HS-27A (cell line): ENCODE measurements at regions not wholly inside any gene's neighbourhood (a gene's known extent, or its start where the extent isn't known, plus 50 kb on each side); places are given as distances from the start of the nearest gene placed in this dataset.

Experiments used
- DNase-seq: peaks from one replicate; pipeline ENCODE4 v3.0.0-alpha.2; 2012; ENCODE audit warnings: low read depth, missing footprints

DNA sequence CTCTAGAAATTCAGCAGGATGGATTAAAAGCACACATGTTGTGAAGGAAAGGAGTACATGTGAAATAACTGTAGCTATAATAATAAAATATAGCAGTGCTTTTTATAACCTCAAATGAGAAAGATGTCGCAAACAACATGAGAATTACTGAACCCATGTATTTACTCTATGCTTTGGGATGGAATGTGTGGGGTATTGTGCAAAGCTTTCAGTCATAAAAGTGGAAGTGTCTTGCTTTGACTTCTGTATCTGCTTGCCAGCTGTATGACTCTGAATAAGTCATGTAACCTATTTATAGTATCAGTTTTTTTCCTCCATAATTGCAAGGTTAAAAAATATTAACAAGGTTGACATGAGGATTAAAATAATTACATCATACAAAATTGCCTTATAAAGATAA lies 519.3 kb upstream of the CADM2 start:
- DNase-seq, result no peak

DNA sequence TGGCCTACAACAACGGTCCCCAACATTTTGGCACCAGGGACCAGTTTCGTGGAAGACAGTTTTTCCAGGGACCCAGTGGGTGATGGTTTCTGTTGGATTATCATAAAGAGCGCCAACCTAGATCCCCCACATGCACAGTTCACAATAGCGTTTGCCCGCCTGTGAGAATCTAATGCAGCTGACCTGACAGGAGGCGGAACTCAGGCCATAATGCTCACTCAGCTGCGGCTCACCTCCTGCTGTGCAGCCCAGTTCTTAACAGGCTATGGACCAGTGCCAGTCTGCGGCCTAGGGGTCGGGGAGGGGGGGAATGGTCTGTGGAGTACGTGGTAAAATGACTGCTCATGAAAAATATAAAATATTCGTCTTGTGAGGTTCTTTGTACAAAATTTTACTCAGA lies 518.5 kb upstream of the CADM2 start:
- DNase-seq, result no peak

DNA sequence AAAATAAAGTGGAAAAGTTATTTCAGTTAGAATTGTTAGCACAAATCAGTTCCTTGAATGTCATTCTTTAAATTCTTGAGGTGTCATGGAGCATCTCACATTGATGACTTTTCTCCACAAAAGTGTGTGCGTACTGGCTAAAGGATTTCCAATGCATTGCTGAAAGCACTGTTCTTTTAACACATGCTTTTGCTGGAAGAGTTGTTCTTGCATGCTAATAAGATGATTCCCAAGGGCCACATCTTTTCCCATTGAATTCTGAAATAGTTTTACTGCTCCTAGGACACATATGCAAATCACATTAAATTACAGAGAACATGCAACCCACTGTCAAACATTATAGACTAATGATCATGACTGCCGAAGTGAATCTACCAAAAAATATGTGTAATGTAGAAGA lies 516.3 kb upstream of the CADM2 start:
- DNase-seq, result no peak

DNA sequence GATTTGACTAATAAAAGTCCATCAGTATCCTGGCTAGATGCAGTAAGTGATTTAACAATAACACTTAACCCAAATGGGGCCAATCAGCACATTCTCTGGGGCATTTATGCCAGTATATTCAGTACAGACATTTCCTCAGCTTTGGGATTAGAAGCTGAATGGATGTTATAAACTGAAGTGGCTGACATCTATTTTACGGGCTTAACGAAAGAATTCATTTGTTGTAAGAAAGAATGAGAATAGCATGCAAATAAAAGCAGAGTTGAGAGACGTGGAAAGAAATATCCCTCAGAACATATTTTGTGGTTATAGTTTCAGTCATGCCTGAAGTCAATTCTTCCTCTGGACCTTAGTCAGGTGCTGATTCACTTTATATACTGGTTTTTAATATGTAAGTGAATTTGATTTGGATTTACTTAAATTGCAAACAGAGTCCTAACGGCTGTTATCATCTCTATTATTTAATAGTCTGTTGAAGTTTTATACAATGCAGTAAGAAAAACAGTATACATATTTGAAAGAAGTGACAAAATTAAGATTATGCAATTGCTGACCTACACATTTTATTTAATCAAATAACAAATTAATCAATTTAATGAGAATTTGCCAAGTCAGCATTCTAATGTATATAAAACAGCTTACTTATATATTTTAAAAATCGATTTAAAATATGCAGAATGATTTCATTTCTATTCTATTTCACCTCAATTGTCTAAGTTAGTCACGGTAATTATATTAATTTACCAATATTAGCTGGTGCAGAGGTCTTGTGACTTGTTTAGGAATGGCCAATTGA lies 513.9 kb upstream of the CADM2 start:
- DNase-seq, result no peak

DNA sequence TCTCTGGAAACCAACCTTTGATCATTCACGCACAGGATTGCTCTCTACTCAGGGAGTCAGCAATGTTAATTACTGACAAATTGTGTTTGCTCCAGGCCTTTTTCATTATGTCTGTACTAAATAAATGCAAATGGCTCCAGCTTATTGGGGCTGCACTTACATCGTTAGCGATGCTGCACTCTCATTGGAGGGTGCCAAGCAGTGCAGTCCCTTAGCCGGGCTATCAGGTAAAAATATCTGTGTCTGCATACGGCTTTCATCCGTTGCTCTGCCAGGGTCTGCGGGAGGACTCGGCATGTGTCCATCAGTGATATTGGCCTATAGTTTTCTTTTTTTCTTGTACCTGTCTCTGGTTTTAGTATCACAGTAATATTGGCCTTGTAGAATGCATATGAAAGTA lies 471.5 kb upstream of the CADM2 start:
- no peak for DNase-seq

DNA sequence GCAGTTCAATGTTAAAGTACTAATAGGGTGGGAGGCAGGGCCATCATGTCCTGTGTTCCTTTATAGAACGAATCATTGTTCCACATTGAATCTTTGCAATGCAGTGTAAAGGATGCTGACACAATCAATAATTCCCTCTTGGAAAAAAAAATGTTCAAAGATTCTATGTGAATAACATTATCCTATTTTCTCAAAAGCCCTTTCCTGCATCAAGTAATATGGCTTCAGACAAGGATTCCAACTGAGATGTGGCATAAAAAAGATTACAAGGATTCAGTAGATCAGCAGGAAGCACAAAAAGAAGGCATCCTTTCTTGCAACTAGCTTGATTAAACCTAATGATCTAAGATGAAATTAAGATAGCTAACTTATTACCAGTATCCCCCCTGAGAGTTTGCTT lies 454.0 kb upstream of the CADM2 start:
- no peak for DNase-seq

DNA sequence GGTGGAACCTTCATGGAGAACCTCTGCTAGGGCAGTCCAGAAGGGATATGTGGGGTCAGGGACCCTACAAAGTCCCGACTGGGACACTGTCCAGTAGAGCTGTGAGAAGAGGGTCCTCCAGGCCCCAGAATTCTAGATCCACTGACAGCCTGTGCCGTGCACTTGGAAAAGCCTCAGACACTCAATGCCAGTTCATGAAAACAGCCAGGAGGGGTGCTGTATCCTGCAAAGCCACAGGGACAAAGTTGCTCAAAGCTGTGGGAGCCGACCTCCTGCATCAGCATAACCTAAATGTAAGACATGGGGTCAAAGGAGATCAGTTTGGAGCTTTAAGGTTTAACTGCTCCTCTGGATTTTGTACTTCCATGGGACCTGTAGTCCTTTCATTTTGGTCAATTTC lies 448.8 kb upstream of the CADM2 start:
- no peak for DNase-seq

DNA sequence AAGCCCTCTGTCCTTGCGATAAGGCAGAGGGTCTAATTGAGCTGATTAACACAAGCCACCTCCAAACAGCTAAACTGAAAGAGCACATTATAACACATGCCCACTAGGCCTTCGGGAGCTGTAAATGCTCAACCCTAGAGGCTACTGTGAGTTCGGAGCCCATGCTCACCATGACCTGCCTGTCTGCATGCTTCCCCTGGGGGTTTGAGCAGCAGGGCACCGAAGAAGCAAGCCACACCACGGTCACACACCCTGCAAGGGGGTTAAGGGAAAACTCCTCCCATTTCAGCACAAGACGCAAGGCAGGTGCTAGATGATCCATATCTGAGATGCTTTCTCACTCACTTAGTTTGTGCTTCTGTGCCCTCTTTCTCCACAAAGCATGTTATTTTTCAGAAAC lies 435.9 kb upstream of the CADM2 start:
- DNase-seq, result no peak

DNA sequence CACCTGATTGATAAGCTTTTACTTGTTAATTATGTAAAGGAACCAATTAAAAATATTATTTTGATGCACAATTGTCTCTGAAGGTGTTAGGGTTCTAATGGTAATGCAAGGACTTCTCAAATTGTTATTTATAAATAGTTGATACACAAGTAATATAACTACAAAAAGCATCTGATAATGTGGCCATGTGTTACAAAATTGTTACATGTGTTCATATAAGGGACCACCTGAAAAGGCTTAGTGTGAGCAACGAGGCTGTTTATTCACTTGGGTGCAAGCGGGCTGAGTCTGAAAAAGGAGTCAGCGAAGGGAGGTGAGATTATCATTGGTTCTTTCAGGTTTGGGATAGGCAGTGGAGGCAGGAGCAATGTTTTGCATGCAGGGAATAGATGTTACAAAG lies 421.9 kb upstream of the CADM2 start:
- no peak for DNase-seq

DNA sequence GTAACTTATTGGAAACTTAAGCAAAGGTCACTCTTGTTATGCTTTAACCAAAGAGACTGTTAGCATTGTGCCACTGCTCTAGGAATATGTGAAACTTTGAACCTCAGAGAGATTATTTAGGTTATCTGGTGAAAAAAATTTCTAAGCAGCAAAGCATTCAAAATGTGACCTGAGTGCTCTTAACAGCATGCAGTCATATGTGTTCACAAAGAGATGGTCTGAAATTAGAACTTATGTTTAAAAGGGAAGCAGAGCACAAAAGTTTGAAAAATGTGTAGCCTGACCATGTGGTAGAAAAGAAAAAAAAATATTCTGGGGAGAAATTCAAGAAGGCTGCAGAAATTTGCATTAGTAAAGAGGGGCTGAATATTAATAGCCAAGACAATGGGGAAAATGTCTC lies 420.2 kb upstream of the CADM2 start:
- no peak for DNase-seq

DNA sequence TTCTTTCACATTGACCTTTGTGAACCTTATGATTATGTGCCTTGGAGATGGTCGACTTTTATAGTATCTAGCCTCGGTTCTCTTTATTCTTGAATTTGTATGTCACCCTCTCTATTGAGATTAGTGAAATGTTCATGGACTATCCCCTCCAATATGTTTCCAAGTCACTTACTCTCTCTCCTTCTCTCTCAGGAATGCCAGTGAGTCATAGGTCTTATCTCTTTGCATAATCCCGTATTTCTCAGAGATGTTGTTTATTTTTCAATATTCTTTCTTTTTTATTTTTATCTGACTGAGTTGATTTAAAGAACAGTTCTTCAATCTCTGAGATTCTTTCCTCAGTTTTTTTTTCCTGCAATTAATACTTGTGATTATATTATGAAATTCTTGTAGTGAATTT lies 411.6 kb upstream of the CADM2 start:
- no peak for DNase-seq

DNA sequence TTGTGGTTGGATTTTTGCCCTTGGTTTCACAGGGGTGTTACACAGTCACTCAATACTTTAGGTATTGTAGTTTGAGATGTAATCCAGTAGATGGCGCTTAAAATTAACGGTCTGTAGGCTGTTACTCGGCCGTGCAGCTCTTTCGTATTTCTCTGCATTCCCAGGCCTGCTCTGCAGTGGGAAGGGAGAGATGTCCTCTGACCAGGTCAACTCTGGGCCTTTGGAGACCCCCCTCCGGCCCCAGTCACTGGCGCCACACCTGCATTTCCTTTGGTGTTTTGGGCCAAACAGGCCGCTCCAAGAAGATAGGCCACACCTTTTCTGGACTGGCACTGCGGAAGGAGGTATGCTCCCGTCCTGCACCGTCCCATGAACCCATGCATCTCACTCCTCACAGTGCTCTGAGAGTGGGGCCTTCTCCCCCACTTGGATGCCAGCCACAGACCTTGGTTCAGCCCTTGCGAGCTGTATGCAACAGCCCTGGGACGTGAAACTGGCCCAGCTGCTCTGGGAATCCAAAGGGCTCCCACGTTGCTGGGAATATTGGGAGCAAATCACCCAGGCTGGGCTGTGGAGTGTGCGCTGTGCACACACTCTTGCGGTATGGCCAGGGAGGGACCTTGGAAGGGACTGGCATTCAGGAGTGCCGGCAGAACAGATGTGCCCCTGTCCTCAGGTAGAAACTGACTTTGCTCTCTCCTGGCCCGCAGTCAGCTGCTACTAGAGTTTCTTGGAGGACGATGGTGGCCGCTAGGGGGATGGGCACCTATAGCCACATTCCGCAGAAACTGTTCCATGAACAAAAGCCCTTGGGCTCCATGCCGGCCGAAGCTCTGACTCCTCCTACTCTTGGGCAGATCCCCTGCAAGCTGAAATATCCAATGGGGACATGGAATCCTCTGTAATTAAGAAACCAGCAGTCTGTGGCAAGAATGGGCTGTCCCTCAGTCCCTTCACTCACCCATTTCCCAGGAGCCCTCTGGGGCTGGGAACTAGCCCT lies 410.5 kb upstream of the CADM2 start:
- DNase-seq, result peak; percentile 33

DNA sequence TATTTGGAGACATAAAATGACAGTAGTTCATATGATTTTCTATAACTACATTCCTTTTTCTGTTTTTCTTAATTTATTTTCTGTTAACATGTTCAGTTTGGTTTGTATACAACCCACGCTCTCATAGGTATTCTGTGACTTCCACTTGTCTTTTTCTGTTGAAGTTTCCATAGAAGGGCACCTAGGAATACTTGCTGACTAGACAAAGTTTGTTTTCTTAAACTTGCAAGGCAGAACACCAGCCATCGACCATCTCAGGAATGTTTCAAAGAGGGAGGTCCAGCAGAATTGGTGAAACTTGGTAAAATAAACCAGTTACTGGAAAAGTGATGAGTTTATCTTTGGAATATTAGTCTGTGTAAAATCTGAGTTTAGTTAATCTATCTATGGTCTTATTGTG lies 403.2 kb upstream of the CADM2 start:
- no peak for DNase-seq

DNA sequence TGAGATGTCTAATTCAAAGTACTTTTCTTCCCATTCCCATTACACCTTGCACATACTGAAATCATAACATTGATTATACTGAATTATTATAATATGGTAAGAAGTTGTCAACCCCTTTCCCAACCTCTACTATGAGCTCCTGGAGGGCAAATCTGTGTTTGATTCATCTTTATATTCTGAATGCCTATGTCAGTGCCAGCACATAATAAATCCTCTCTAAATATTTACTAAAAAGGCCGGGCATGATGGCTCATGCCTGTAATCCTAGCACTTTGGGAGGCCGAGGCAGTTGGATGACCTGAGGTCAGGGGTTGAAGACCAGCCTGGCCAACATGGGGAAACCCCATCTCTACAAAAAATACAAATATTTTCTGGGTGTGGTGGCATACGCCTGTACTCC lies 392.5 kb upstream of the CADM2 start:
- DNase-seq, result no peak

DNA sequence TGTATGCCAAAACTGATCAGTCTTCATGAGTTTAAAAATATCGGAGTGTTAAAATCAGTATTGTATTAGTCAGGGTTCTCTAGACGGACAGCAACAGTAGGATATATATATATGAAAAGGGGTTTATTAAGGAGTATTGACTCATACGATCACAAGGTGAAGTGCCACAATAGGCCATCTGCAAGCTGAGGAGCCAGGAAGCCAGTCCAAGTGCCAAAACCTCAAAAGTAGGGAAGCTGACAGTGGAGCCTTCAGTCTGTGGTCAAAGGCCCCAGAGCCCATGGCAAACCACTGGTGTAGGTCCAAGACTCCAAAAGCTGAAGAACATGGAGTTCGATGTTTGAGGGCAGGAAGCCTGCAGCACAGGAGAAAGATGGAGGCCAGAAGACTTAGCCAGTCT lies 391.0 kb upstream of the CADM2 start:
- no peak for DNase-seq

DNA sequence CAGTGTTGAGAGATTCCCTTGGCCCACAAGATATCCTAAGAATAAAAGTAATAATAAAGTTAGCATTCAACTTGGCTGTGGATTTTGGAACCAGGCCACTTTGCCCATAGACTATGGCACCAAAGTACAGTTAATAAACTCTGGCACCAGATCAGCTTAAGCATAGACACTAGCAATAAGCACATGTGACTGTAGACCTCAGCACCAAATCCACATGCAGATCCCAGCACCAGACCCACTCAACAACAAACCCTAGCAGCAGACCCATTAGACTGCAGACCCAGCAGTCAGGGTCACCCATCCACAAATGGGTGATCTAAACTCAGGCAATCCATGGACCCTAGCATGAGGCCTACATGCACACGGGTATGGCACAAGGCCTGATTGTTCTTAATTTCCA lies 384.8 kb upstream of the CADM2 start:
- no peak for DNase-seq

DNA sequence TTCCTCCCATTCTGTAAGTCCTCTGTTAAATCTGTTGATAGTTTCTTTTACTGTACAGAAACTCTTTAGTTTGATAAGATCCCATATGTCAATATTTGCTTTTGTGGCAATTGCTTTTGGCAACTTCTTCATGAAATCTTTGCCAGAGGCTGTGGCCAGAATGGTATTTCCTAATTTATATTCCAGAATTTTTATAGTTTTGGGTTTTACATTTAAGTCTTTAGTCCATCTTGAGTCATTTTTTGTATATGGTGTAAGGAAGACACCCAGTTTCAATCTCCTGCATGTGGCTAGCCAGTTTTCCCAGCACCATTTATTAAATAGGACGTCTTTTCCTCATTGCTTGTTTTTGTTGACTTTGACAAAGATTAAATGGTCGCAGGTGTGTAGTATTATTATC lies 372.4 kb upstream of the CADM2 start:
- DNase-seq, result no peak

DNA sequence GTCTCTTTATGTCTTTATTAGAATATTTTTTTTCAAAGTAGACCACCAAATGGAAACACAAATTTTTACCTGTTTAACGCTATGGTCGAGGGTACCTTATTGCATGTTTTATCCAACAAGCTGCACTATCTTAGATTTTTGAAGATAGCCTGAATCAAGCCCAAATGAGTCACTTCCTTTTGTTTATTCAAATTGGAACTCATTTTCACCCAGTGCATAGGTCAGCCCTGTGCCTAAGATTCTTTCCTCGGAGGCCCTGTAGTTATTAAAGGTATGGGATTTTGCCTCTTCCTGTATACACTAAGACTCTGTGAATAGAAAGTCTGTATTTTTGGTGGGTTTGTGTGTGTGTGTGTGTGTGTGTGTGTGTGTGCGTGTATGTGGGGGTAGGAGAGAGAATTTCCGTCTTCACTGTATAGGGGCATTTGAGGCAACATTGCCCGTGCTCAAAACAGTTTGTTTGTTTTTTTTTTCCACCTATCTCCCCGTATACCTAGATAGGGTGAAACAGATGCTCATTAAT lies 358.0 kb upstream of the CADM2 start:
- DNase-seq, result no peak

DNA sequence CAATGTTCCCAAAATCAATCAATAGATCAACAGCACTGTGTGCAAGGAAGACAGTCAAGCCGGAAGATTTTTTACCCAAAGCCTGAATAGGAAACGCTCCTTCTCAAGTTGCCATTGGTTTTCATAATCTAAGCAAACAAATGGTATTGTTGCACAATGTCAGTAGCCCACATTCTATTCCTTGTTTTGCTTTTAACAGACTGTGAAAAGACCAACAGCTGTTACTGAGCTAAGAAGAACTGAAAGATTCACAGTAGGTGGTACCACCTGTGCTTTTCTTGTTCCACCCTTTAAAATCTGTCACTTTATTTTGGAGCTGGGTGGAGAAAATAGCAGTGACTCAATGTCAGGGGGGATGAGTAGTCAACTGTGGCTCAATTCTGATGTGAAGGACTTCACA lies 357.5 kb upstream of the CADM2 start:
- no peak for DNase-seq

DNA sequence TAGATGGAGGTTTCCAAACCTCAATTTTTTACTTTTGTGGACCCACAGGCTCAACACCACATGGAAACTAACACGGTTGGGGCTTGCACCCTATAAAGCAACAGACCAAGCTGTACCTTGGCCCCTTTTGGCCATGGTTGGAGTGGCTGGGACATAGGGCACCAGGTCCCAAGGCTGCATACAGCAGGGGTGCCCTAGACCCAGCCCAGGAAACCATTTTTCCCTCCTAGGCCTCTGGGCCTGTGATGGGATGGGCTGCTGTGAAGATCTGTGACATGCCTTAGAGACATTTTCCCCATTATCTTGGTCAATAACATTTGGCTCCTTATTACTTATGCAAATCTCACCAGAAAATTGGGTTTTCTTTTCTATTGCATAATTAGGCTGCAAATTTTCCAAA lies 337.0 kb upstream of the CADM2 start:
- DNase-seq, result no peak

DNA sequence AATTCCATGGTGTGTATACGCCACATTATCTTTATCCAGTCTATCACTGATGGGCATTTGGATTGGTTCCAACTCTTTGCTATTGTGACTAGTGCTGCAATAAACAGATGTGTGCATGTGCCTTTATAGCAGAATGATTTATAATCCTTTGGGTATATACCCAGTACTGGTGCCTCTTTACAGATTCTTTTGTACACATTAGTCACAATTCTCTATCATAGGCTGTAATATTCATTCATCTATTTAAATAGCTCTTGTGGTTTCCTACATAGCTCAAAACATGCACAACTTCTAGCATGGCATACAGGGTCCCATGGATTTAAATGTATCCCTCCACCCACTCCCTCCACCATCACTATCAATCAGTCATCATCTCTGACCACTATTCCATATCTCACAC lies 324.1 kb upstream of the CADM2 start:
- DNase-seq, result no peak

DNA sequence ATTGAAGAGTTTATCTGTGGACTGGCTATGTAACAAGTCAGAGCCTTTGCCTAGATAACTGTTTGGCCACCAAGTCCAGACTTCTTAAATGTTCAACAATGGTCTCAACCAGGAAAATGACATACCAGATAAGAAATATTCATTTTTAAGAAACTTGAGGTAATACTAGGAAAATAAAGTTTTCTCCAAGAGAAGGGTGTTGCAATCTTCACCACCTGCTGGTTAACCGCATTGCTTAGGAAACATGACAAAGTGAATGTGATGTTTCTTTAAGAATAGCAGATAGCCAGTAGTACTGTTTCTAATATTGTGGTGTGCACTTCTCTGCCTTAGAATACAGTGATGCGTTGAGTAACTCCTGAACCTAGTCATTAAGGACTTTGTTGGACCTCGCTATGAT lies 321.5 kb upstream of the CADM2 start:
- no peak for DNase-seq

DNA sequence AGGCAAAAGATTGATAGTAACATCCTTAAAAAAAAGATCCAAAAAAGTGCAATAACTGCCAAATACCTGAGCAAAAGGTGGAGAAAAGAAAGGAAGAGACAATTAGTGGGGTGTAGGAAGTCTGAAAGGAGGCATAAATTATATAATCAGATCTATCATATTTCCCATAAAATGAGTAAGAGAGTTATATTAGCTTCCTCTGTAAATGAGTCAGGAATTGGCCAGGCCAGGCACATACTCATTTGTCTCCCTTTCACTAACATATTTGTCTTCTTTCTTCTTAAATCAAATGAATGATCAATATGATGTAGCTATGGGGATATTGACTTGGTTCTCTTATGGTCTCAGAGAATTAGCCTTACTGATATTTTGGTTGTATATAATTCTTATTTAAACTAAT lies 292.3 kb upstream of the CADM2 start:
- DNase-seq, result no peak
